BJ (cell line): ENCODE measurements at regions not wholly inside any gene's neighbourhood (a gene's known extent, or its start where the extent isn't known, plus 50 kb on each side); places are given as distances from the start of the nearest gene placed in this dataset.

ENCODE experiments used
- CTCF ChIA-PET: fragments of 350-600 bp; formaldehyde crosslinking; extraction: SDS; loops from one replicate; lab custom pipeline; 2021; ENCODE audit warnings: antibody characterized with exemption, inconsistent platforms; lab: Yijun Ruan, JAX
- POLR2A ChIA-PET: fragments of 300-600 bp; sonication (Branson Sonifier 250); formaldehyde crosslinking; extraction: SDS; loops from one replicate; lab custom pipeline; 2021; ENCODE audit warnings: antibody characterized with exemption; lab: Charles Lee
- DNase-seq: peaks from one replicate; pipeline ENCODE4 v3.0.0-alpha.2; 2011; ENCODE audit warnings: low read depth
- H3K27me3 ChIP-seq: 2 replicates; pipeline ENCODE4 v1.6.0; 2011; ENCODE audit warnings: low read length; ENCODE audit not compliant: control insufficient read depth, insufficient read depth
- H3K36me3 ChIP-seq: 2 replicates; pipeline ENCODE4 v1.5.1; 2011; ENCODE audit warnings: low read length; ENCODE audit not compliant: control insufficient read depth, insufficient read depth
- H3K4me3 ChIP-seq: 2 replicates; pipeline ENCODE4 v1.5.1; 2011; ENCODE audit warnings: low read depth, mild to moderate bottlenecking, control low read depth, low read length
- CTCF ChIP-seq: IDR thresholded peaks from 2 replicates; pipeline ENCODE4 v1.5.1; 2011; ENCODE audit warnings: low read depth, mild to moderate bottlenecking, control low read depth, inconsistent platforms, low read length, moderate library complexity; ENCODE audit not compliant: insufficient read depth

DNA sequence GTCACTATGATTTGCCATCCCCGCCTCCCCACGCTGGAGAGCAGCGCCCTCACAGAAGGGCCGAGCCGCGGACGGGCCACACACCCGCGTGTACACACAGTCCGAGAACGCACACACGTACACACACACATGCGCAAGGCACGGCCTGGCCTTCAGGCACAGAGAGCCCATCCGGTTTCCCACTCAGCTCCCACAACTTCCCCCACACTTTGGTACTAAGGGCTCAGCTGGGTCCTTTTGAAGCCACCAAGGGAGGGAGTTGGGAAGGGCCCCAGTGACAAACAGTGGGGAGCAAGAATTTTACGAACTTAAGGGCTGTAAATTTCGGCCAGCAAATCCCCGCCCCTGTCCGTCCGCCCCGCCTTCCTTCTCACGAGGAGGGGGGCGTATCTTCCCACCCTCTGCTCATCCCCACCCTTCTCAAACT lies 133.3 kb upstream of the HAND1 start:
- peaks cover 15% of the 10 kb centered on the region for H3K27me3 ChIP-seq
- DNase-seq = no peak
- POLR2A ChIA-PET = no interaction called here
- TF ChIP-seq CTCF = no peak
- CTCF ChIA-PET = interaction anchor here (0.8 to 7.0 kb wide), 15 partner anchors 8 to 636 kb away, joined by 3 to 93 read pairs (median 4); partner anchors contain the start of genes FAM114A2 and MFAP3
- H3K36me3 ChIP-seq = no peaks in the 10 kb centered on the region
- H3K4me3 ChIP-seq = no peak overlapping the region

DNA sequence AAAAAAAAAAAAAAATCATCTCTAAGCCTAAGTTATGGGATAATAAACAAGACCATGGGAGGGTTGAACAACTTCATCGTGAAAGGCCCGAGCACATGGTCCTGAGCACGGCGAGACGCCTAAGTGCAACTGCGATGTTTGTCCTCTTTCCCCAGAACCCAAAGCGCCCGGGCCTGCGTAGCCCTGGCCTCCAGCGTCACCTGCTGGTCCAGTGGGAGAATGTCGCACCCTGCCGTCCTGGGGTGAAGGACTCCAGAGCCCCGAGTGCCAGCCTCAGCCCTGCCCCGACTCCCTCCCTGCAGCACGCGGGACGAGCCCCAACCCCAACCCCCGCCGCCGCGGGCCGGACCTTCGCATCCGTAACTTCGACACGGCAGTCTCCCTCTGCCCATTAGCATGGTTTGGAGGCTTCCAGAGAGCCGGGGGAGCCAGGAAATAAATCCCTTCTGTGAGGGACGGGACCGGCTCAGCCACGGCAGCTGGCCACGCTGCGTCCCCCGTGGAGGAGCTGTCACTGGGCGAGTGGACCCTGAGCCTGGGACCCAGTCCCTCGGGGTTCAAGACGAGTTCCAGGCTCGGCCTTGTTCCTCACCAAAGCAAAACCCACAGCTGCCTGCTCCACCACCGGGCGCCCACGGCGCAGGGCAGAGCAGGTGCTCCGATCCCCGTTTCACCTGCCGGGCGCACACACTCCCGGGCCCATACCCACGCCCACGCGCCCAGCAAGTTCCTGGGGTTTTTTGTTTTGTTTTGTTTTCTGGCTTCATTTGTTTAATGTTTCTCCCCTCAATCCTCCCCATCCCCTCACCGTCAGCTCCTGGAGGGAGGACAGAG lies 132.5 kb upstream of the HAND1 start:
- ChIA-PET CTCF (interaction anchor here (0.7 to 7.0 kb wide), 23 partner anchors 9 to 635 kb away, joined by 3 to 93 read pairs (median 4); partner anchors contain the start of genes FAM114A2 and MFAP3), POLR2A (no interaction called here)

DNA sequence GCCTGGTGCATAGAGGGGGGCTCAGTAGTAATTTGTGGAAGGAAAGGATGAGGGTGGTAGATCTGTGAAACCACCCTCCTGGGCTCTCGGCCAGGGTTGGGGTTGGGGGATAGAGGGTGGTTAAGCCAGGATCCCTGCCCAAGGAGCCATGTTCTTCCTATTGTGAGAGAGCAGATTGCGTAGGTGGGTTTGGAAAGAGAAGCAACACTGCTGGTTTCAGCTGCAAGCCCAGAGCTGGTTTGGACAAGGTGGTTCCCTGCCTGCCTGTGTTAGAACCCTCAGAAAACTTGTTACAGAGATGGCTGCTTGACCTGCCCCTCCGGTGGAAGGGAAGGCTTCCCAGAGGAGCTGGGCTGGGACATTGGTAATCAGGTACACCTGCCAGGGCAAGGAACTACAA lies 131.2 kb upstream of the HAND1 start:
- peaks cover 12% of the 10 kb centered on the region for H3K27me3 ChIP-seq
- H3K4me3 ChIP-seq = no peak overlapping the region
- POLR2A ChIA-PET = no interaction called here
- no peak for TF ChIP-seq CTCF
- no peak for DNase-seq
- no peaks in the 10 kb centered on the region for H3K36me3 ChIP-seq
- CTCF ChIA-PET = interaction anchor here (0.9 to 7.0 kb wide), 12 partner anchors 11 to 634 kb away, joined by 3 to 93 read pairs (median 3); no protein-coding TSS in a partner anchor

More for the DNA sequence above, 132.5 kb upstream of the HAND1 start:
- Histone ChIP-seq H3K4me3 (peak overlapping the region; percentile 27), H3K36me3 (no peaks in the 10 kb centered on the region), H3K27me3 (peaks cover 15% of the 10 kb centered on the region)
- DNase-seq = no peak
- peak; percentile 94 for TF ChIP-seq CTCF

GRCh38 chr5:154608531-154609011 lies 130.5 kb upstream of the HAND1 start:
- ChIA-PET CTCF (interaction anchor here (0.9 to 7.0 kb wide), 4 partner anchors 19 to 632 kb away, joined by 3 to 93 read pairs (median 4); no protein-coding TSS in a partner anchor), POLR2A (no interaction called here)
- peaks cover 12% of the 10 kb centered on the region for H3K27me3 ChIP-seq
- no peak overlapping the region for H3K4me3 ChIP-seq
- no peak for DNase-seq
- H3K36me3 ChIP-seq = no peaks in the 10 kb centered on the region
- TF ChIP-seq CTCF = no peak

- no peaks in the 10 kb centered on the region for H3K36me3 ChIP-seq
- TF ChIP-seq CTCF = no peak
- DNase-seq = no peak
- no peak overlapping the region for H3K4me3 ChIP-seq
- H3K27me3 ChIP-seq = peaks cover 12% of the 10 kb centered on the region
- CTCF ChIA-PET = interaction anchor here (0.9 to 7.0 kb wide), 3 partner anchors 138 to 631 kb away, joined by 3 to 93 read pairs (median 3); no protein-coding TSS in a partner anchor
- POLR2A ChIA-PET = no interaction called here
These were observed 129.7 kb upstream of the HAND1 start for GRCh38 chr5:154607746-154608145.
